ENCODE measurements at regions not wholly inside any gene's neighbourhood (a gene's known extent, or its start where the extent isn't known, plus 50 kb on each side); places are given as distances from the start of the nearest gene placed in this dataset.

- TF ChIP-seq CTCF (IDR thresholded peaks at IDR 0.05; ENCODE audit: insufficient read depth, low read length, poor library complexity, severe bottlenecking) = no peak
- H3K27me3 ChIP-seq (ENCODE audit: control insufficient read depth, insufficient read depth, low read length) = no peaks in the 10 kb centered on the region
- no peak overlapping the region for H3K4me3 ChIP-seq (ENCODE audit: low read depth, low read length)
- no peaks in the 10 kb centered on the region for H3K36me3 ChIP-seq (ENCODE audit: control insufficient read depth, insufficient read depth, low read length)
- no peak for DNase-seq (ENCODE audit: low read depth)
These were observed 149.1 kb upstream of the CALCR start for GRCh38 chr7:93723424-93724124.

- no peak overlapping the region for H3K4me3 ChIP-seq (ENCODE audit: low read depth, low read length)
- H3K27me3 ChIP-seq (ENCODE audit: control insufficient read depth, insufficient read depth, low read length) = no peaks in the 10 kb centered on the region
- no peak for TF ChIP-seq CTCF (IDR thresholded peaks at IDR 0.05; ENCODE audit: insufficient read depth, low read length, poor library complexity, severe bottlenecking)
These were observed 145.6 kb upstream of the CALCR start for GRCh38 chr7:93720106-93720505.

GRCh38 chr7:93719546-93719945 is 145.0 kb upstream of the CALCR start:
- DNase-seq (ENCODE audit: low read depth) = peak; percentile 86
- no peaks in the 10 kb centered on the region for H3K27me3 ChIP-seq (ENCODE audit: control insufficient read depth, insufficient read depth, low read length)
- H3K36me3 ChIP-seq (ENCODE audit: control insufficient read depth, insufficient read depth, low read length) = no peaks in the 10 kb centered on the region
- no peak overlapping the region for H3K4me3 ChIP-seq (ENCODE audit: low read depth, low read length)
- TF ChIP-seq CTCF (IDR thresholded peaks at IDR 0.05; ENCODE audit: insufficient read depth, low read length, poor library complexity, severe bottlenecking) = no peak

More at GRCh38 chr7:93720106-93720505, 145.6 kb upstream of the CALCR start:
- H3K36me3 ChIP-seq (ENCODE audit: control insufficient read depth, insufficient read depth, low read length) = no peaks in the 10 kb centered on the region
- no peak for DNase-seq (ENCODE audit: low read depth)

GRCh38 chr7:93717217-93717900 is 142.8 kb upstream of the CALCR start:
- Histone ChIP-seq H3K36me3 (ENCODE audit: control insufficient read depth, insufficient read depth, low read length) (no peaks in the 10 kb centered on the region), H3K4me3 (ENCODE audit: low read depth, low read length) (no peak overlapping the region), H3K27me3 (ENCODE audit: control insufficient read depth, insufficient read depth, low read length) (no peaks in the 10 kb centered on the region)
- TF ChIP-seq CTCF (IDR thresholded peaks at IDR 0.05; ENCODE audit: insufficient read depth, low read length, poor library complexity, severe bottlenecking) = no peak
- no peak for DNase-seq (ENCODE audit: low read depth)

GRCh38 chr7:93715234-93715633 is 140.7 kb upstream of the CALCR start:
- no peaks in the 10 kb centered on the region for H3K27me3 ChIP-seq (ENCODE audit: control insufficient read depth, insufficient read depth, low read length)
- no peaks in the 10 kb centered on the region for H3K36me3 ChIP-seq (ENCODE audit: control insufficient read depth, insufficient read depth, low read length)
- no peak for DNase-seq (ENCODE audit: low read depth)
- no peak overlapping the region for H3K4me3 ChIP-seq (ENCODE audit: low read depth, low read length)
- peak; percentile 87 for TF ChIP-seq CTCF (IDR thresholded peaks at IDR 0.05; ENCODE audit: insufficient read depth, low read length, poor library complexity, severe bottlenecking)

Data from kidney epithelial cell (primary cell).